Cerebellar nuclear complex (tissue), 1 donor: ENCODE measurements at regions not wholly inside any gene's neighbourhood (a gene's known extent, or its start where the extent isn't known, plus 50 kb on each side); places are given as distances from the start of the nearest gene placed in this dataset.

Experiments used
- DNase-seq, 2 experiments: peaks; one replicate each; lab custom pipeline; 2025; lab: John Stamatoyannopoulos, UW

DNA sequence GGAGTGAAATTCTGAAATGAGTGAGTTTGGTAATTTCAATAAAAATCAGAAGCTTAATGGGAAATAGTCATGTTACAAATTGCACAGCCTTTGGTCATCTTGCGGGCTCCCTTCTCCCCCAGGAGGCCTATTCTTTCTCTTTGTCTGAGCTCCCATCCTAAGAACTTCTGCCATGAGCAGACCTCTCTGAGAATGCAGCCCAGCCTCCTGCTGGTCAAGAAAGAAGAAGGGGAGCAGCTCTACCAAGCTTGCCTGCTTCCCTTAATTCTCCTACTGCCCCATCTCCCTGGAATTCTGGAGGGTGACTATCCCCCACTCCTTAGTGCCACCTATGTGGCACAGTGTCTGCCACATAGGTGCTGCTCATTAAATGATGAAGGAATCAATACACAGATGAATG lies 300.7 kb upstream of the DAB1 start:
- no peak for DNase-seq

GRCh38 chr1:57722285-57722978 lies 298.6 kb upstream of the DAB1 start:
- DNase-seq: no peak

- no peak for DNase-seq
Measured at GRCh38 chr1:57721001-57721400, 297.1 kb upstream of the DAB1 start.

DNA sequence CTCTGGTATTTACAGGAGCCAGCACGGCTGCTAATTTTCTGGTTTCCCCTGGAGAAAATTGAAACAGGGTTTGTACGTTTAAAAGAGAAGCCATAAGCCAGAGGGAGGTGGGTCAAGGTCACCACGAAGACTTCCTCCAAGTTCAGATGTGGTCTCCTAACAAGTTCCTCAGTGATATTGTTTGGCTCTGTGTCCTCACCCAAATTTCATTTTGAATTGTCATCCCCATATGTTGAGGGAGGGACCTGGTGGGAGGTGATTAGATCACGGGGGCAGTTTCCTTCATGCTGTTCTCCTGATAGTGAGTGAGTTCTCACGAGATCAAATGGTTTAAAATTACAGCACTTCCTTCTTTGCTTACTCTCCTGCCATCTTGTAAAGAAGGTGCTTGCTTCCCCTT lies 295.4 kb upstream of the DAB1 start:
- no peak for DNase-seq

- DNase-seq: no peak
Measured at GRCh38 chr1:57713501-57713900, 289.6 kb upstream of the DAB1 start.

DNA sequence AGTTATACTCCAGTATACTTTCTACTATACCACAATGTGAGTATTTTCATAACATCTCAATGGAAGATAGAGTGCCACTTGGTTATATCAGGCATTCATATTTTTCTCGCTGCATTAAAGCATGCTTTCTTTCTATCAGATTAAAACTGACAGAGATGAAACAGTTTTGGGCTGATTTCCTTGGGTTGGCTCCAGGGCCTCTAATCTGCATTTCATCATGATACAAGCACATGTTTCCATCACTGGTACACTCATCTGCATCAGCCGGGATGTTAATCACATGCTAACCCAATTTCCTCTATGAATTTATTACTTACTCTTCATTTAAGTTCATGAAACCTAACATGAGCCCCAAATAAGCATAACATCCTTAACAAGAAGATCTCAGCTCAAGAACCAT lies 289.0 kb upstream of the DAB1 start:
- DNase-seq: no peak

DNA sequence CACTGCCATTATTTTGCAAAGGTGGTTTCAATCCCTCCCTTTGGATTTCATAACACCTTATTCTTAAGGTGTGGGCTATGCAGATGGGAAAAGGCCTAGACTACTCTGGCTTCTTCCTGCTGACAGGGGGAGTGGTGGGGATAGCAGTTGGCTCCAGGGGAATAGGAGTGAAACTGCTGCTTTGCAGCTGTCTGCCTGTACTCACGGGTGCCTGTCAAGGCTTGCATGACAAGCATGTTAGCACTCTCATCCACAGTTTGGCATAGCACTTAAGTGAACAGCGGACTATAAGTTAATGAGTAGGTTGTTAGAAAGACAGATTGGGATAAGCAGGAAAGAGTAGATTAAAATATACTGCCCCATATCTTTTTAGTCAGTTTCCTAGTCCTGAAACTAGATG lies 287.5 kb upstream of the DAB1 start:
- no peak for DNase-seq

DNA sequence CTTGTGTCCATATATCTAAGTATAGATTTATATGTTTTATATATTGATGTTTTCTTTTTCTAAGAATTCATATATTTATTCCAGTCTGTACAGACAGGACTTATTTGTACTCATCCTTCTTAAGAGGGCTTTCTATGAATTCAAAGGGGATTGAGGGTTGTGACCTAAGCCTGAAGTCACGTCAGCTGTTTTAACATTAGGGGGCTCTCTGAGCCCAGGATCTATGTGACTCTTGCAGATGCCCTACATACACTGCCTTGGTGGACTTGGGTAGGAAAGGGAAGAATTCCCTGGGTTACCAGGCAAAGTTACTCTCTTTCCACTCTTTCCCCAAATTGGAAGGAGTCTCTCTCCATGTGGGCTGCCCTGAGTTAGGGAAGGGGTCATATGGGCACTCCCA lies 283.8 kb upstream of the DAB1 start:
- no peak for DNase-seq

- no peak for DNase-seq
Measured at GRCh38 chr1:57704811-57705210, 281.0 kb upstream of the DAB1 start.

DNA sequence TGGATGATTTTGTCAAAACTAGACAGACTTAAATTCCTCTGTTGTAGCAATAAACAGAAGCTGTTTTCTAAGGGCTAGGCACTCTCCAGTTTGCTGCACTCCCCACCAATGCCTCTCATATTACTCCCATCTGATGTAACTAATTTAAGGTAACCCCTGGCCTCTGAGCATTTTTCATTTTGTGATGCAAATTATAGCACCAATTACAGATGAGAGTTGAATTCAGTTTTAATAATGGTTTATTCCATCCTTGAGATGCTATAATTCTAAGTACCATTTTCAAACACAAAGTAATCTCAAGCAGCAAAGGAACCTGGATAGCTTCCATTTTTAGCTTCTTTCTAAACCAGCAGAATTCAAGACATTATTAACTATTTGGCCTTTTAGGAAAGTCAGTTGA lies 280.4 kb upstream of the DAB1 start:
- no peak for DNase-seq

DNA sequence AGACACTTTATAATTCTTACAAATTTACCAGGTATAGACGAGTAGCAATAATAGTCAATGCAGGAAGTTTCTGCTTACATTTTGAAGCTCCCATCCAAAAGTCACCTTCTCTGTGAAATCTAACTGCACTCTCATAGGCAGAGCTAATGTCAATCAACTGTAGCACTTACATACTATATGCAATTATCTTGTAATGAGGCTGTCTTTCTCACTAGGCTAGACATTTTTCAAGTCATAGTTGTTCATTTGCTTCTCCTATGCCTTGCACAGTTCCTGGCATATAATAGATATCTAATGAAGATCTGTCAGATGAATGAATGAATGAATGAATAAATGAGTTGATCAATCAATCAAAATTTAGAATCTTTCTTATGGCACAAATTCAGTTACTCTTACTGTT lies 273.0 kb upstream of the DAB1 start:
- no peak for DNase-seq

DNA sequence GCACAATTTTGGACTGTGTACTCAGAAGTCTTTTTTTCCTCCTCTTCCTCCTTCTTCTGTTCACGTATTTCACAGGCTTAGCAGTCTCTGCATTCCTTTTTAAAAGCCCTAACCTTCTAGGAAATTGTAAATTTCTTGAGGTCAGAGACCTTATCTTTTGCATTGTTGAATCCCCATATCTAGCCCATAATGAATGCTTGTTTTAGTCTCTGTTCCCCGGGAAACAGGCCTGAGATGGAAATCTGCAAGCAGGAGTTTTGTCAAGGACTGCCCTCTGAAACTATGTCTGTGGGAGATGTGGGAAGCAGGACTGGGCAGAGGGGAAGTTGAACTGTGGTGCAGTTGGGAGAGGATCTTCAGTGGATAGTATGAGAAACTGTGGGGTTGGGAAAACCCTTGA lies 272.2 kb upstream of the DAB1 start:
- DNase-seq: no peak

- DNase-seq: no peak
Measured at GRCh38 chr1:57686306-57686705, 262.4 kb upstream of the DAB1 start.

DNA sequence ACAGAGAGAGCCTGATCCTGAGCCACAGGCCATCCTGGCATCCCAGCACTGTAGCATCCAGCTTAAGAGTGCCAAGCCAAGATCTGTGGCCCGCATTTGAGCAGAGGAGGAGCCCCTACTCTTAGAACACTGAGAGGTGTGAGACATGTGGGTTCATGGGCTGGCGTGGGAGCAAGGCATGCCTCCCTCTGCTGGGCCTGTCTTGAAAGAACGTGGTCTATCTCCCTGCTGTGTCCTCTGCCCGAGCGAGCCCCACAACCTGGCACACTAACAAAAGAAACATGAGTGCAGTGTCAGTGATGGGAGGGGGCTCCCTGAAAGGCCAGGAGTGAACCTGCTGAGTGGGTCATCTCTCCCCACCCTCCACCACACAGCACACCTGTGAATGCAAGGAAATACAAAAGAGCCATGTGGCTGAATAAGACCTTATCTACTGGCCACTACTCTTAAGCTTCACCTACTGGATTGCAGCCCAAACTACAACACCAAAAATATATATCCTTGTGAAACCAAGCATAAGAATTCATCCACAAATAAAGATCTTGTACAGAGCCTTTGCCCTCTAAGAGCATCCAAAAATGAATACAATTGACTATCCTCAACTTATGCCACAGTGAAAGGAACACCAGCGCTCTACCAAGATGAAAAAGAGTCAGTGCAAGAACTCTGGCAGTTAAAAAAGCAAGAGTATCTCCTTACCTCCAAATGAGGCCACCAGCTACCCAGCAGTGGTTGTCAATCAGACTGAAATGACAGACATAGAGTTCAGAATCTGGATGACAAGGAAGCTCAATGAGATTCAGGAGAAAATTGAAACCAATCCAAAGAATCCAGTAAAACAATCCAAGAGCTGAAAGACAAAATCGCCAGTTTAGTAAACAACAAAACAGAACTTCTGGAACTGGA lies 259.4 kb upstream of the DAB1 start:
- no peak for DNase-seq

GRCh38 chr1:57678138-57678537 lies 254.3 kb upstream of the DAB1 start:
- DNase-seq: no peak

GRCh38 chr1:57675776-57676175 lies 251.9 kb upstream of the DAB1 start:
- no peak for DNase-seq

DNA sequence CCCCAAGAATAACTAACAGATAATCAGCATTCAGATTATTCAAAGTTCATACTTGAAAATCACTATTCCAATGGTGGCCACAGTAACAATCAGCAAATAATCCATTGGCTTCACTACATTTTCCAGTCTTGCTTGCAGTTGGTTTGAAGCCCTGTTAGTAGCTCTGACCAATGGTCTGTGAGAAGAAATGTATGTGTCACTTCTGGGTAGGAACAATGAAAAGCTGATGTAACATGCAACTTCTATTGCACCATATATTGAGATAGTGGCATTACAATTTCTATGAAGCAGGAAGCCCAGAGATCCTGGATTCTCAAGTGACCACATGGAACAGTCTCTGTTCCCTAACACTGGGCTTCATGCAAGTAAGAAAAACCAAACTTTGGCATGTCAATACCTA lies 250.9 kb upstream of the DAB1 start:
- no peak for DNase-seq

- DNase-seq: no peak
Measured at GRCh38 chr1:57672346-57673140, 248.7 kb upstream of the DAB1 start.

DNA sequence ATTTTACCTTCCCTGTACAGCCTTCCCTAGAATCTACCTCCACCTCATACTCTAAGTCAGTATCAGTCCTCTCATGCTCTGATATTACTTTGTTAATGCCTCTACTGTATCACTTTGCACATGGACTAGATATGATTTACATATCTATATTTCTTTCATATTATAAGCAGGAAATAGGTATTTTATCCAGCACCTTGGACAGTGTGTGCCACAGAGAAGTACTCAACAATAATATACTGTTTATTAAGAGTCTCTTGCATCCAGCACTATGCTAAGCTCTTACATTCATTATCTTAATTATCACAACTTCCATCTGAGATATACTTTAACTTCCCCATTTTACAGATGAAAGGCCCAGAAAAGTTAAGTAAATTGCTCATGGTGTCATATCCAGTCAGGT lies 247.9 kb upstream of the DAB1 start:
- no peak for DNase-seq

DNA sequence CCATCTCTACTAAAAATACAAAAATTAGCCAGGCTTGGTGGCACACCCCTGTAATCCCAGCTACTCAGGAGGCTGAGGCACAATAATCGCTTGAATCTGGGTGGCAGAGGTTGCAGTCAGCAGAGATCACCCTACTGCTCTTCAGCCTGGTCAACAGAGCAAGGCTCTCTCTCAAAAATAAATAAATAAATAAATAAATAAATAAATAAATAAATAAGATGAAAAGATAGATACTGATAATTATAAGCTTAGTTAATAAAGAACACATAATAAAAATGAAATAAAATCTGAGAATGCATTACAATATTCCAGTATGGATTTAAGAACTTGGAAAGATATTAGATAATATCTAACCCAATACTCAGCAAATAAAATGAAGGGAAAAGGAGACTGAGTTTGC lies 235.9 kb upstream of the DAB1 start:
- no peak for DNase-seq

- no peak for DNase-seq
Measured at GRCh38 chr1:57655161-57655560, 231.3 kb upstream of the DAB1 start.

DNA sequence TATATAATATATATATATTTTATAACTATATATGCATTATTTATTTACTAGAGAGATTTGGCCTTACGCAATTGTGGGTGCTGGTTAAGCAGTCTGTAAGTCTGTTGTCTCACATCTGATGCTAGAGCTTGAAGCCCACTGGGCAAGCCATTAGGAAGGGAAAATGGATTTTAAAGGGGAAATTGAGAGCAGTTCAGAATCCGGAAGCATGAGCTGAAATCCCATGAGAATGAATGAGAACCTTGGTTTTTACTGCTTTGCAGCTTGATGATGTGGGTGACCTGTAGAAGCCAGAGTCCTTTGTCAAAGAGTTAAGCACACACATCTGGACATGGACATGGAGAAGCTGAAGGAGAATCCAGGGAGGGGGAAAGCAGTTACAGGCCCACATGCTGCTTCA lies 220.8 kb upstream of the DAB1 start:
- no peak for DNase-seq

DNA sequence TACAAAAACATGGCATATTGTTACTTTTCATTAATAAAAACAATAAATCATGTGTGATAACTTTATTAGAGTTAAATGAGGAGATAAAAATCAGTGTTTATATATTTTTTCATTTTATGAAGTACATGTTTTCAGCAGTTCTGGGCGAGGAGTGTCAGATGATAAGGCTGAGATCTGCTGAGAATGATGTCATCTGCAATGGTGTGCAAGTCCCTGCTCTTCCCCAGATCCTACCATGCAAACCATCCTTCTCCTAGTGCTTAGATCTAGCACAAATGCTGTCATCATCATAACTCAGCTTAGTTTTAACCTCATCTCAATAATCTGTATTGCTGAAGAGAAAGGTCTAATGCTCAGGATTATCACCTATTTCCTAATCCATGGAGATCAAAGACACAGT lies 214.4 kb upstream of the DAB1 start:
- no peak for DNase-seq
